PFSK-1 (cell line): ENCODE measurements at regions not wholly inside any gene's neighbourhood (a gene's known extent, or its start where the extent isn't known, plus 50 kb on each side); places are given as distances from the start of the nearest gene placed in this dataset.

ENCODE experiments used
- FOXP2 ChIP-seq: optimal IDR thresholded peaks from 2 replicates; pipeline ENCODE3; 2011; ENCODE audit warnings: borderline replicate concordance, control low read depth, inconsistent platforms; ENCODE audit not compliant: insufficient read depth; ENCODE audit errors: extremely low read length, extremely low read depth
- POLR2AphosphoS5 ChIP-seq: IDR thresholded peaks from 2 replicates; pipeline ENCODE4 v1.6.1; 2012; ENCODE audit warnings: low read depth, mild to moderate bottlenecking, control low read depth, low read length, moderate library complexity
- REST ChIP-seq, 2 experiments: IDR thresholded peaks; 2 replicates each; pipeline versions ENCODE4 v1.6.1 to v1.8.0; 2011 to 2012; ENCODE audit warnings: low read depth in 2 of 2, low read length in 2 of 2, control low read depth in 1 of 2, inconsistent platforms in 1 of 2, mild to moderate bottlenecking in 1 of 2, moderate library complexity in 1 of 2; ENCODE audit not compliant: insufficient read depth in 1 of 2
- SIN3A ChIP-seq: IDR thresholded peaks from 2 replicates; pipeline ENCODE4 v1.6.1; 2012; ENCODE audit warnings: mild to moderate bottlenecking, low read length, moderate library complexity, borderline replicate concordance; ENCODE audit not compliant: insufficient read depth
- TAF1 ChIP-seq: IDR thresholded peaks from 2 replicates; pipeline ENCODE4 v1.6.1; 2012; ENCODE audit warnings: low read length, control low read depth, borderline replicate concordance; ENCODE audit not compliant: insufficient read depth

- no peak for TF ChIP-seq TAF1
- TF ChIP-seq FOXP2, result no peak
- TF ChIP-seq REST (IDR thresholded peaks at IDR 0.05; ENCODE audit: insufficient read depth in 1 of 2, low read depth in 2 of 2, low read length in 2 of 2), result no peak
- no peak for TF ChIP-seq SIN3A
- no peak for TF ChIP-seq POLR2AphosphoS5
Observed at GRCh38 chr2:9139491-9140443, 66.8 kb upstream of the ASAP2 start.

- no peak for TF ChIP-seq REST (IDR thresholded peaks at IDR 0.05; ENCODE audit: insufficient read depth in 1 of 2, low read depth in 2 of 2, low read length in 2 of 2)
- TF ChIP-seq SIN3A, result no peak
- no peak for TF ChIP-seq FOXP2
- TF ChIP-seq TAF1, result no peak
- TF ChIP-seq POLR2AphosphoS5, result no peak
Observed at GRCh38 chr2:9137379-9138150, 69.0 kb upstream of the ASAP2 start.

GRCh38 chr2:9135822-9136558 is 70.6 kb upstream of the ASAP2 start:
- TF ChIP-seq FOXP2 (no peak), SIN3A (no peak), TAF1 (no peak), POLR2AphosphoS5 (no peak), REST (IDR thresholded peaks at IDR 0.05; ENCODE audit: insufficient read depth in 1 of 2, low read depth in 2 of 2, low read length in 2 of 2) (no peak)

- TF ChIP-seq POLR2AphosphoS5, result no peak
Observed at GRCh38 chr2:9127316-9127715, 79.3 kb upstream of the ASAP2 start.

GRCh38 chr2:9126540-9126939 is 80.1 kb upstream of the ASAP2 start:
- TF ChIP-seq POLR2AphosphoS5 (no peak), FOXP2 (no peak), SIN3A (no peak), REST (IDR thresholded peaks at IDR 0.05; ENCODE audit: insufficient read depth in 1 of 2, low read depth in 2 of 2, low read length in 2 of 2) (no peak), TAF1 (no peak)
